HepG2 (cell line): ENCODE measurements at regions not wholly inside any gene's neighbourhood (a gene's known extent, or its start where the extent isn't known, plus 50 kb on each side); places are given as distances from the start of the nearest gene placed in this dataset.

Source experiments
- CBX2 ChIP-seq, 2 experiments: fragments of 200-600 bp in 1 of 2; sonication (generic); formaldehyde crosslinking in 1 of 2; IDR thresholded peaks; 2 replicates each; pipeline versions ENCODE4 v1.7.0 to v1.8.1; 2018 to 2022; ENCODE audit warnings: low read depth in 2 of 2, low read length in 1 of 2, mild to moderate bottlenecking in 1 of 2, missing genetic modification reagents in 1 of 2
- EP300 ChIP-seq, 3 experiments: sonication (generic) in 1 of 3; formaldehyde crosslinking in 1 of 3; IDR thresholded peaks; 2 replicates each; pipeline versions ENCODE4 v1.5.1 to v1.6.1; 2011 to 2020; ENCODE audit warnings: low read depth in 2 of 3, low read length in 2 of 3, borderline replicate concordance in 1 of 3, improper control_type of control experiment in 1 of 3, mild to moderate bottlenecking in 1 of 3, missing genetic modification reagents in 1 of 3, moderate library complexity in 1 of 3
- HES4 ChIP-seq: sonication (generic); formaldehyde crosslinking; IDR thresholded peaks from 2 replicates; pipeline ENCODE4 v1.9.0; 2021; ENCODE audit warnings: mild to moderate bottlenecking, missing genetic modification reagents, borderline replicate concordance
- HNRNPH1 ChIP-seq: fragments of 200-400 bp; formaldehyde crosslinking; optimal IDR thresholded peaks from 2 replicates; pipeline ENCODE3; 2017; ENCODE audit warnings: mild to moderate bottlenecking, low read depth, low read length
- MAZ ChIP-seq, 2 experiments: sonication (generic) in 1 of 2; formaldehyde crosslinking in 1 of 2; IDR thresholded peaks; 2 replicates each; pipeline versions ENCODE4 v1.5.0 to v1.6.1; 2012 to 2020; ENCODE audit warnings: low read depth in 2 of 2, mild to moderate bottlenecking in 2 of 2, borderline replicate concordance in 1 of 2, improper control_type of control experiment in 1 of 2, low read length in 1 of 2, missing genetic modification reagents in 1 of 2, moderate library complexity in 1 of 2
- MIER2 ChIP-seq: IDR thresholded peaks from 2 replicates; pipeline ENCODE4 v1.6.1; 2016; ENCODE audit warnings: missing biosample characterization, missing genetic modification reagents
- RARA ChIP-seq: IDR thresholded peaks from 2 replicates; pipeline ENCODE4 v1.6.1; 2016; ENCODE audit warnings: missing genetic modification reagents, missing compliant biosample characterization
- SRF ChIP-seq: IDR thresholded peaks from 2 replicates; pipeline ENCODE4 v1.6.1; 2011; ENCODE audit warnings: mild to moderate bottlenecking, low read depth, low read length, moderate library complexity
- TAF15 ChIP-seq: fragments of 200-400 bp; formaldehyde crosslinking; IDR thresholded peaks from one replicate; pipeline ENCODE4 v1.6.1; 2018; ENCODE audit warnings: mild to moderate bottlenecking, low read depth, low read length; ENCODE audit not compliant: poor library complexity, severe bottlenecking
- TBX3 ChIP-seq: fragments of 450-650 bp; IDR thresholded peaks from 2 replicates; pipeline ENCODE4 v1.6.1; 2017; ENCODE audit warnings: antibody characterized with exemption, mild to moderate bottlenecking, inconsistent platforms, borderline replicate concordance
- ZNF160 ChIP-seq: sonication (generic); formaldehyde crosslinking; IDR thresholded peaks from 2 replicates; pipeline ENCODE4 v1.8.0; 2022; ENCODE audit warnings: mild to moderate bottlenecking, inconsistent platforms, missing genetic modification reagents
- ZNF543 ChIP-seq: sonication (generic); formaldehyde crosslinking; IDR thresholded peaks from 2 replicates; pipeline ENCODE4 v1.4.0; 2020; ENCODE audit warnings: mild to moderate bottlenecking, missing genetic modification reagents
- ZNF563 ChIP-seq: sonication (generic); formaldehyde crosslinking; IDR thresholded peaks from 2 replicates; pipeline ENCODE4 v1.8.0; 2022; ENCODE audit warnings: mild to moderate bottlenecking, moderate library complexity, missing genetic modification reagents
- ZNF574 ChIP-seq: sonication (generic); formaldehyde crosslinking; IDR thresholded peaks from 2 replicates; pipeline ENCODE4 v1.4.0; 2020; ENCODE audit warnings: missing genetic modification reagents
- ZNF883 ChIP-seq: sonication (generic); formaldehyde crosslinking; IDR thresholded peaks from 2 replicates; pipeline ENCODE4 v1.5.1; 2020; ENCODE audit warnings: mild to moderate bottlenecking, missing genetic modification reagents; ENCODE audit errors: not compliant biosample characterization
- TF ChIP-seq, protein P1 (sequence below): sonication (generic); formaldehyde crosslinking; IDR thresholded peaks from 2 replicates; pipeline ENCODE4 v1.5.0; 2020; ENCODE audit warnings: missing genetic modification reagents
- TF ChIP-seq, protein P2 (sequence below): sonication (generic); formaldehyde crosslinking; IDR thresholded peaks from 2 replicates; pipeline ENCODE4 v1.5.1; 2020; ENCODE audit warnings: mild to moderate bottlenecking, missing genetic modification reagents, borderline replicate concordance

GRCh38 chr16:80407265-80407987 is 133.4 kb upstream of the DYNLRB2 start (continued):
- TF ChIP-seq CBX2 (IDR thresholded peaks at IDR 0.05; ENCODE audit: low read depth, low read length) = no peak
- TF ChIP-seq CBX2 (CRISPR knock-in tag; IDR thresholded peaks at IDR 0.05; ENCODE audit: low read depth) = no peak
- TF ChIP-seq, protein P1, sequence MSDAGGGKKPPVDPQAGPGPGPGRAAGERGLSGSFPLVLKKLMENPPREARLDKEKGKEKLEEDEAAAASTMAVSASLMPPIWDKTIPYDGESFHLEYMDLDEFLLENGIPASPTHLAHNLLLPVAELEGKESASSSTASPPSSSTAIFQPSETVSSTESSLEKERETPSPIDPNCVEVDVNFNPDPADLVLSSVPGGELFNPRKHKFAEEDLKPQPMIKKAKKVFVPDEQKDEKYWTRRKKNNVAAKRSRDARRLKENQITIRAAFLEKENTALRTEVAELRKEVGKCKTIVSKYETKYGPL (CRISPR knock-in tag) = no peak
- no peak for TF ChIP-seq ZNF883 (CRISPR knock-in tag)
- TF ChIP-seq SRF = peak; percentile 64; the same call in 1 of the 2 replicates
- peak in 1 of 2 experiments; percentile 87; a peak in 2 of 4 replicates for TF ChIP-seq EP300 (IDR thresholded peaks at IDR 0.05; ENCODE audit: low read depth in 2 of 2, low read length in 2 of 2)
- no peak for TF ChIP-seq EP300 (CRISPR knock-in tag; IDR thresholded peaks at IDR 0.05; ENCODE audit: borderline replicate concordance)
- no peak for TF ChIP-seq MAZ (IDR thresholded peaks at IDR 0.05; ENCODE audit: borderline replicate concordance, low read depth, low read length)
- TF ChIP-seq MAZ (CRISPR knock-in tag; IDR thresholded peaks at IDR 0.05; ENCODE audit: low read depth) = 0 out of 2 replicates have a peak, but pooled peaks have one; percentile 17
- no peak for TF ChIP-seq ZNF543 (CRISPR knock-in tag)
- TF ChIP-seq TAF15 = no peak
- no peak for TF ChIP-seq ZNF563
- peak; percentile 53; the same call in 1 of the 2 replicates for TF ChIP-seq ZNF574
- no peak for TF ChIP-seq HNRNPH1
- no peak for TF ChIP-seq ZNF160 (CRISPR knock-in tag)
- TF ChIP-seq HES4 (CRISPR knock-in tag) = no peak
- TF ChIP-seq TBX3 = peak; percentile 81; the same call in 1 of the 2 replicates
- TF ChIP-seq RARA (CRISPR knock-in tag) = peak; percentile 78
- 0 out of 2 replicates have a peak, but pooled peaks have one; percentile 58 for TF ChIP-seq MIER2 (CRISPR knock-in tag)
- TF ChIP-seq, protein P2, sequence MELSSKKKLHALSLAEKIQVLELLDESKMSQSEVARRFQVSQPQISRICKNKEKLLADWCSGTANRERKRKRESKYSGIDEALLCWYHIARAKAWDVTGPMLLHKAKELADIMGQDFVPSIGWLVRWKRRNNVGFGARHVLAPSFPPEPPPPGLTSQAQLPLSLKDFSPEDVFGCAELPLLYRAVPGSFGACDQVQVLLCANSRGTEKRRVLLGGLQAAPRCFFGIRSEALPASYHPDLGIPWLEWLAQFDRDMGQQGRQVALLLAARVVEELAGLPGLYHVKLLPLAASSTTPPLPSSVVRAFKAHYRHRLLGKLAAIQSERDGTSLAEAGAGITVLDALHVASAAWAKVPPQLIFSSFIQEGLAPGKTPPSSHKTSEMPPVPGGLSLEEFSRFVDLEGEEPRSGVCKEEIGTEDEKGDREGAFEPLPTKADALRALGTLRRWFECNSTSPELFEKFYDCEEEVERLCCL (CRISPR knock-in tag) = no peak
